OCI-LY3 (cell line): ENCODE measurements at regions not wholly inside any gene's neighbourhood (a gene's known extent, or its start where the extent isn't known, plus 50 kb on each side); places are given as distances from the start of the nearest gene placed in this dataset.

ENCODE experiments used
- H2AFZ ChIP-seq: fragments of 200-600, 300-600 bp; shearing (Covaris generic); 2 replicates; pipeline ENCODE4 v1.6.0; 2014; ENCODE audit warnings: antibody characterized with exemption, low read depth, low read length
- H3K27ac ChIP-seq: fragments of 200-600, 300-600 bp; sonication (generic); 2 replicates; pipeline ENCODE4 v1.5.1; 2014; ENCODE audit warnings: mild to moderate bottlenecking, low read length, moderate library complexity, mixed read lengths
- H3K27me3 ChIP-seq: fragments of 200-600, 300-600 bp; sonication (generic); 2 replicates; pipeline ENCODE4 v1.6.1; 2014; ENCODE audit warnings: low read depth, low read length, mixed read lengths
- H3K36me3 ChIP-seq: fragments of 200-600, 300-600 bp; sonication (generic); replicated peaks from 2 replicates; pipeline ENCODE3; 2014; ENCODE audit warnings: low read depth, low read length, mixed read lengths
- H3K4me1 ChIP-seq: fragments of 300-600, 200-600 bp; sonication (generic); 2 replicates; pipeline ENCODE4 v1.6.1; 2014; ENCODE audit warnings: low read length, mixed read lengths
- H3K4me2 ChIP-seq: fragments of 200-600, 300-600 bp; sonication (generic); 2 replicates; pipeline ENCODE4 v1.6.1; 2014; ENCODE audit warnings: low read length, mixed read lengths
- H3K4me3 ChIP-seq: fragments of 300-600, 200-600 bp; sonication (generic); 2 replicates; pipeline ENCODE4 v1.5.1; 2014; ENCODE audit warnings: antibody characterized with exemption, mild to moderate bottlenecking, low read length, moderate library complexity
- H3K79me2 ChIP-seq: fragments of 300-600, 200-600 bp; shearing (Covaris generic); 2 replicates; pipeline ENCODE4 v1.6.1; 2014; ENCODE audit warnings: mild to moderate bottlenecking, low read length, mixed read lengths
- H3K9ac ChIP-seq: fragments of 300-600, 200-600 bp; shearing (Covaris generic); 2 replicates; pipeline ENCODE4 v1.6.0; 2014; ENCODE audit warnings: mild to moderate bottlenecking, low read length, moderate library complexity
- H3K9me3 ChIP-seq: fragments of 200-600, 300-600 bp; shearing (Covaris generic); 2 replicates; pipeline ENCODE4 v1.6.1; 2014; ENCODE audit warnings: low read length, mixed read lengths; ENCODE audit not compliant: insufficient read depth
- H4K20me1 ChIP-seq: fragments of 200-600, 300-600 bp; sonication (generic); 2 replicates; pipeline ENCODE4 v1.6.1; 2016; ENCODE audit warnings: low read length, mixed read lengths; ENCODE audit not compliant: insufficient read depth
- EZH2phosphoT487 ChIP-seq: fragments of 200-600 bp; shearing (Covaris generic); IDR thresholded peaks from 2 replicates; pipeline ENCODE4 v1.6.1; 2018; ENCODE audit warnings: antibody characterized with exemption, mixed run types, low read depth
- TF ChIP-seq, protein P1 (sequence below): fragments of 200-600, 300-600 bp; sonication (generic); IDR thresholded peaks from 2 replicates; pipeline ENCODE4 v1.5.1; 2014; ENCODE audit warnings: antibody characterized with exemption, low read length, low read depth

DNA sequence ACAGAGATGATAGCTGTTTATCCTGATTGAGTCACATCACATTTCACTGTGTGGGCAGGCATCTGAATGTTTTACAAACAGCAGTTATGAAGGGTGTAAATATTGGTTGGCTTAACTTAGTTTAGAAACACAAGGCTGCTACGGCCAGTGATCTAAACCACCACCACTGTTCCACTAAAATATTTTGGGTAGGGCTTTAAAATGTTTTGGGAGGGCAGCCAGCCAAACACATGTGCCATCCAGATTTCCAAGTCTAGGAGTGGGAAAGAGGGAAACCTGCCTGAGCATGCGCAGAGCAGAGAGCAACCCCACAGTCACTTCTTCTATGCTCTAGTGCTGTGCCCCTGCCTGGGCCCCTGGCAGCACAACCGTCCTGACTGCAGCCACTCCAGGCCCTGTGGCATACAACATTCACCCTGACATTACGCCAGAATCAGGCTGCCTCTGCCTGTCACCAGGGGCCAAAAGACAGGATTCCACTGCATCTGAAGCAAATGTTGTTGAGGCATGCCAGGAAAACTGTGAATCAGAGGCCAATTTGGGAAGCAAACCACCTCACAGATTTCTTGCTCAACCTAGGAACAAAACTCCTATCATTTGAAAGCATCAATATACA is 74.8 kb upstream of the COL5A2 start:
- TF ChIP-seq, protein P1, sequence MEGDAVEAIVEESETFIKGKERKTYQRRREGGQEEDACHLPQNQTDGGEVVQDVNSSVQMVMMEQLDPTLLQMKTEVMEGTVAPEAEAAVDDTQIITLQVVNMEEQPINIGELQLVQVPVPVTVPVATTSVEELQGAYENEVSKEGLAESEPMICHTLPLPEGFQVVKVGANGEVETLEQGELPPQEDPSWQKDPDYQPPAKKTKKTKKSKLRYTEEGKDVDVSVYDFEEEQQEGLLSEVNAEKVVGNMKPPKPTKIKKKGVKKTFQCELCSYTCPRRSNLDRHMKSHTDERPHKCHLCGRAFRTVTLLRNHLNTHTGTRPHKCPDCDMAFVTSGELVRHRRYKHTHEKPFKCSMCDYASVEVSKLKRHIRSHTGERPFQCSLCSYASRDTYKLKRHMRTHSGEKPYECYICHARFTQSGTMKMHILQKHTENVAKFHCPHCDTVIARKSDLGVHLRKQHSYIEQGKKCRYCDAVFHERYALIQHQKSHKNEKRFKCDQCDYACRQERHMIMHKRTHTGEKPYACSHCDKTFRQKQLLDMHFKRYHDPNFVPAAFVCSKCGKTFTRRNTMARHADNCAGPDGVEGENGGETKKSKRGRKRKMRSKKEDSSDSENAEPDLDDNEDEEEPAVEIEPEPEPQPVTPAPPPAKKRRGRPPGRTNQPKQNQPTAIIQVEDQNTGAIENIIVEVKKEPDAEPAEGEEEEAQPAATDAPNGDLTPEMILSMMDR = no peak
- TF ChIP-seq EZH2phosphoT487 = no peak
- H3K4me3 ChIP-seq = no peak overlapping the region
- H3K4me2 ChIP-seq = no peak overlapping the region
- H3K27ac ChIP-seq = no peak overlapping the region
- H4K20me1 ChIP-seq = no peaks in the 10 kb centered on the region
- no peaks in the 10 kb centered on the region for H3K79me2 ChIP-seq
- H3K9me3 ChIP-seq = no peaks in the 10 kb centered on the region
- no peaks in the 10 kb centered on the region for H3K36me3 ChIP-seq
- no peaks in the 10 kb centered on the region for H3K27me3 ChIP-seq
- H3K4me1 ChIP-seq = no peaks in the 10 kb centered on the region
- no peak overlapping the region for H2AFZ ChIP-seq
- H3K9ac ChIP-seq = no peak overlapping the region

DNA sequence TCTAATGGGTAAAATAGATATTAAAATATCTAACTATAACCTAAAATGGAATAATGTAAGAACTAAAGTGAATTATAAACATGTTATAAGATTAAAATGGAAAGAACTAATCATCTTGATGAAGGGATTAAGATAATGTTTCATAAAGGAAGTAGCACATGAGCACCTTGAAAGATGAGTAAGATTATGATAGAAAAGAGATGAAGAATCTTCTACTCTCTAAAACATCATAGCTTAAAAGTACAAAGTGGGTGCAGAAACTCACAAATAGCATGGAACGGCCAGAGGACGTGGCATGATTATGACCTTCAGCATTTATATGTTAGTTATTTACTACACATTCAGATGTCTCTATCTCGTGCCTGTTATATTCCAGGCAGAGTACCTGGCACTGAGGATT is 76.2 kb upstream of the COL5A2 start:
- no peaks in the 10 kb centered on the region for H4K20me1 ChIP-seq
- TF ChIP-seq EZH2phosphoT487 = no peak
- TF ChIP-seq, protein P1 = no peak

DNA sequence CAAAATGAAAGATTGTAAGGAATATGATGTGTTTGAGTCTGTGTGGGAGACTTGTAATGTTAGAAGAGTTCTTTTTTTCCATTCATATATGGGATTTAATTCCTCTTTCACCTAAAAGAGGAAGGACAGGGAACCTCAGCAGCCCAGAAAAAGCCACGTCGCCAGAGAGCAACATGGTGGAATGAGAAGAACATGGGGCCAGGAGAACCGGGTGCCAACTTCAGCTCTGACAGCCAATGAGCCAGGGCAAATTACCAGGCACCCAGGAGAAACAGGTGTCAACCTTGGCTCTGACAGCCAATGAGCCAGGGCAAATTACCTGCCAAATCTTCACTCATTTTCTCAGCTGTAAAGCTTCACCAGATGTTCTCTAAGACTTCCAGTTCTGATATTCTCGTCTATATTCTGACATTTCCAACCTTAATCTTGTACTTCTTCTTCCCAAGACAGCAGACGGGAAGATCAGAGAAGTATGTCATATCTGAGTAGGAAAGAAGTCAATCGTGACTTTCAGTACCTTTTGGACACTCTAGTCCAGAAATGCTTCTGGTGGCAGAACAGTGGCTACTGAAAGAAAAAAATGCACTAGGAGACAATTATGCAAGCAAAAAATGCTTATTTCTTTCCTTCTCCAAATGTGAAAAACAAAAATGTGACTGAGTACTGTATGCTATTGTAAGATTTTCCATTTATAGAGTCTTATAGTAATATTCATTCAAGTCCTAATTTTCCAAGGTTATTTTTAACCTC is 79.2 kb upstream of the COL5A2 start:
- H3K9ac ChIP-seq = no peak overlapping the region
- H3K9me3 ChIP-seq = no peaks in the 10 kb centered on the region
- TF ChIP-seq, protein P1 = no peak
- no peak for TF ChIP-seq EZH2phosphoT487
- H4K20me1 ChIP-seq = no peaks in the 10 kb centered on the region
- no peak overlapping the region for H3K4me3 ChIP-seq
- H3K4me2 ChIP-seq = no peak overlapping the region
- H3K27ac ChIP-seq = no peak overlapping the region
- no peaks in the 10 kb centered on the region for H3K36me3 ChIP-seq
- H3K79me2 ChIP-seq = no peaks in the 10 kb centered on the region
- no peaks in the 10 kb centered on the region for H3K4me1 ChIP-seq
- H2AFZ ChIP-seq = no peak overlapping the region
- H3K27me3 ChIP-seq = no peaks in the 10 kb centered on the region

More for the DNA sequence above, 76.2 kb upstream of the COL5A2 start:
- no peak overlapping the region for H3K27ac ChIP-seq
- no peaks in the 10 kb centered on the region for H3K4me1 ChIP-seq
- no peak overlapping the region for H2AFZ ChIP-seq
- H3K36me3 ChIP-seq = no peaks in the 10 kb centered on the region
- H3K9ac ChIP-seq = no peak overlapping the region
- no peaks in the 10 kb centered on the region for H3K9me3 ChIP-seq
- no peak overlapping the region for H3K4me3 ChIP-seq
- H3K79me2 ChIP-seq = no peaks in the 10 kb centered on the region
- H3K27me3 ChIP-seq = no peaks in the 10 kb centered on the region
- no peak overlapping the region for H3K4me2 ChIP-seq

GRCh38 chr2:189260361-189260814 is 80.8 kb upstream of the COL5A2 start:
- no peak overlapping the region for H3K4me3 ChIP-seq
- H3K27ac ChIP-seq = no peak overlapping the region
- no peak overlapping the region for H3K4me2 ChIP-seq
- H3K9me3 ChIP-seq = no peaks in the 10 kb centered on the region
- no peaks in the 10 kb centered on the region for H3K4me1 ChIP-seq
- H3K27me3 ChIP-seq = no peaks in the 10 kb centered on the region
- no peak overlapping the region for H2AFZ ChIP-seq
- no peaks in the 10 kb centered on the region for H4K20me1 ChIP-seq
- TF ChIP-seq, protein P1 = no peak
- TF ChIP-seq EZH2phosphoT487 = no peak
- H3K79me2 ChIP-seq = no peaks in the 10 kb centered on the region
- H3K9ac ChIP-seq = no peak overlapping the region
- no peaks in the 10 kb centered on the region for H3K36me3 ChIP-seq
